Mesenchymal stem cell (in vitro differentiated cells and primary cell): ENCODE measurements at regions not wholly inside any gene's neighbourhood (a gene's known extent, or its start where the extent isn't known, plus 50 kb on each side); places are given as distances from the start of the nearest gene placed in this dataset.
"Not testable (repeated sequence)": the region's sequence is repeated elsewhere in the genome, so short reads cannot be mapped to it uniquely, and the experiment has no call there.

ENCODE experiments used
- DNase-seq: peaks from one replicate; pipeline ENCODE4 v3.0.0-alpha.2; 2013
- H2AFZ ChIP-seq: one replicate; pipeline ENCODE4 v1.6.1; 2013; ENCODE audit warnings: low read depth, mild to moderate bottlenecking, control low read depth, inconsistent platforms, low read length, moderate library complexity
- H2AK5ac ChIP-seq: 2 replicates; pipeline ENCODE4 v1.6.1; 2013; ENCODE audit warnings: low read length, moderate library complexity, mild to moderate bottlenecking, inconsistent platforms; ENCODE audit not compliant: severe bottlenecking
- H2BK120ac ChIP-seq: one replicate; pipeline ENCODE4 v1.6.1; 2013; ENCODE audit warnings: low read depth, mild to moderate bottlenecking, inconsistent platforms, low read length, moderate library complexity
- H2BK12ac ChIP-seq, 2 experiments: one replicate each; pipeline ENCODE4 v1.6.1; 2013; ENCODE audit warnings: inconsistent platforms in 2 of 2, low read length in 2 of 2, mild to moderate bottlenecking in 2 of 2, moderate library complexity in 2 of 2, control low read depth in 1 of 2
- H2BK15ac ChIP-seq: one replicate; pipeline ENCODE4 v1.6.1; 2013; ENCODE audit warnings: mild to moderate bottlenecking, low read depth, inconsistent platforms; ENCODE audit not compliant: poor library complexity, severe bottlenecking
- H2BK5ac ChIP-seq: 2 replicates; pipeline ENCODE4 v1.6.1; 2013; ENCODE audit warnings: low read depth, mild to moderate bottlenecking, low read length, control low read depth, inconsistent platforms; ENCODE audit not compliant: poor library complexity, severe bottlenecking
- H3K14ac ChIP-seq, 2 experiments: one replicate each; pipeline ENCODE4 v1.6.1; 2013; ENCODE audit warnings: inconsistent platforms in 2 of 2, low read length in 2 of 2, control low read depth in 1 of 2, mild to moderate bottlenecking in 1 of 2, moderate library complexity in 1 of 2
- H3K18ac ChIP-seq, 2 experiments: one replicate each; pipeline ENCODE4 v1.6.1; 2013; ENCODE audit warnings: inconsistent platforms in 2 of 2, low read length in 2 of 2, control low read depth in 1 of 2, low read depth in 1 of 2, mild to moderate bottlenecking in 1 of 2
- H3K23ac ChIP-seq, 2 experiments: one replicate each; pipeline ENCODE4 v1.6.1; 2013; ENCODE audit warnings: inconsistent platforms in 2 of 2, low read length in 2 of 2, mild to moderate bottlenecking in 2 of 2, moderate library complexity in 2 of 2, control low read depth in 1 of 2
- H3K27ac ChIP-seq: 2 replicates; pipeline ENCODE4 v1.5.1; 2013; ENCODE audit warnings: mild to moderate bottlenecking, moderate library complexity, low read length, control low read depth, inconsistent platforms; ENCODE audit not compliant: poor library complexity, severe bottlenecking
- H3K27me3 ChIP-seq, 2 experiments: 2 replicates each; pipeline versions ENCODE4 v1.6.1 to v1.7.0; 2013; ENCODE audit warnings: low read length in 2 of 2, mild to moderate bottlenecking in 2 of 2, moderate library complexity in 2 of 2, control low read depth in 1 of 2, inconsistent platforms in 1 of 2; ENCODE audit not compliant: control insufficient read depth in 1 of 2, insufficient read depth in 1 of 2
- H3K36me3 ChIP-seq, 2 experiments: 2 replicates each; pipeline versions ENCODE4 v1.6.1 to v1.7.0; 2013; ENCODE audit warnings: low read length in 2 of 2, control low read depth in 1 of 2, inconsistent platforms in 1 of 2, low read depth in 1 of 2, mild to moderate bottlenecking in 1 of 2; ENCODE audit not compliant: insufficient read depth in 2 of 2, control insufficient read depth in 1 of 2
- H3K4ac ChIP-seq, 2 experiments: one replicate each; pipeline ENCODE4 v1.6.1; 2013; ENCODE audit warnings: inconsistent platforms in 2 of 2, low read length in 2 of 2, mild to moderate bottlenecking in 2 of 2, moderate library complexity in 2 of 2, control low read depth in 1 of 2, low read depth in 1 of 2
- H3K4me1 ChIP-seq: 2 replicates; pipeline ENCODE4 v1.6.1; 2013; ENCODE audit warnings: low read depth, low read length, control low read depth; ENCODE audit not compliant: control insufficient read depth, insufficient read depth
- H3K4me2 ChIP-seq: 2 replicates; pipeline ENCODE4 v1.6.1; 2013; ENCODE audit warnings: low read length, mild to moderate bottlenecking, inconsistent platforms; ENCODE audit not compliant: poor library complexity, severe bottlenecking
- H3K4me3 ChIP-seq, 2 experiments: 2 replicates each; pipeline versions ENCODE4 v1.5.1 to v1.7.0; 2013; ENCODE audit warnings: low read length in 2 of 2, mild to moderate bottlenecking in 2 of 2, control low read depth in 1 of 2, low read depth in 1 of 2; ENCODE audit not compliant: insufficient read depth in 1 of 2
- H3K79me1 ChIP-seq: replicated peaks from 2 replicates; pipeline ENCODE4 v1.6.1; 2013; ENCODE audit warnings: mild to moderate bottlenecking, control low read depth, low read length, inconsistent platforms; ENCODE audit not compliant: poor library complexity, severe bottlenecking
- H3K9ac ChIP-seq: 2 replicates; pipeline ENCODE4 v1.7.0; 2013; ENCODE audit warnings: mild to moderate bottlenecking, low read length, moderate library complexity
- H3K9me3 ChIP-seq: 2 replicates; pipeline ENCODE4 v1.7.0; 2013; ENCODE audit warnings: mild to moderate bottlenecking, low read length; ENCODE audit not compliant: control insufficient read depth
- H4K8ac ChIP-seq: one replicate; pipeline ENCODE4 v1.6.1; 2013; ENCODE audit warnings: inconsistent platforms, mild to moderate bottlenecking, low read length, moderate library complexity
- H4K91ac ChIP-seq: one replicate; pipeline ENCODE4 v1.6.1; 2013; ENCODE audit warnings: mild to moderate bottlenecking, low read length, inconsistent platforms
- WGBS: methylation state at CpG from one replicate; pipeline ENCODE4 v1.1.7; 2013; ENCODE audit warnings: mixed read lengths; 5-methylcytosine and 5-hydroxymethylcytosine counted together

GRCh38 chr12:131206630-131207299 lies 253.1 kb downstream of the ADGRD1 start:
- H3K4me2 ChIP-seq, H2AK5ac ChIP-seq, H4K91ac ChIP-seq, H2BK12ac ChIP-seq, H3K14ac ChIP-seq, DNase-seq, H3K4ac ChIP-seq, H2BK120ac ChIP-seq, H3K27me3 ChIP-seq, H3K4me1 ChIP-seq, H2BK5ac ChIP-seq, H4K8ac ChIP-seq, H3K36me3 ChIP-seq, H3K79me1 ChIP-seq, H3K9ac ChIP-seq, H3K27ac ChIP-seq, H3K18ac ChIP-seq, H3K23ac ChIP-seq, H2AFZ ChIP-seq, H3K9me3 ChIP-seq, H3K4me3 ChIP-seq, H2BK15ac ChIP-seq: not testable (repeated sequence)
- WGBS, result 100% methylated on average over 5 of the region's 19 CpGs

- not testable (repeated sequence) for H3K36me3 ChIP-seq, H3K4me1 ChIP-seq, DNase-seq, H3K27ac ChIP-seq, H3K4me2 ChIP-seq, H3K23ac ChIP-seq, H3K14ac ChIP-seq, H3K9ac ChIP-seq, H4K8ac ChIP-seq, H3K4me3 ChIP-seq, H3K27me3 ChIP-seq, H3K4ac ChIP-seq, H2BK15ac ChIP-seq, H2BK12ac ChIP-seq, H3K9me3 ChIP-seq, H2BK5ac ChIP-seq, H3K79me1 ChIP-seq, H2AFZ ChIP-seq, H2AK5ac ChIP-seq, H4K91ac ChIP-seq, H2BK120ac ChIP-seq, H3K18ac ChIP-seq
- WGBS, result 85% methylated on average over 5 of the region's 12 CpGs
Observed at GRCh38 chr12:131207300-131207660, 253.6 kb downstream of the ADGRD1 start.

DNA sequence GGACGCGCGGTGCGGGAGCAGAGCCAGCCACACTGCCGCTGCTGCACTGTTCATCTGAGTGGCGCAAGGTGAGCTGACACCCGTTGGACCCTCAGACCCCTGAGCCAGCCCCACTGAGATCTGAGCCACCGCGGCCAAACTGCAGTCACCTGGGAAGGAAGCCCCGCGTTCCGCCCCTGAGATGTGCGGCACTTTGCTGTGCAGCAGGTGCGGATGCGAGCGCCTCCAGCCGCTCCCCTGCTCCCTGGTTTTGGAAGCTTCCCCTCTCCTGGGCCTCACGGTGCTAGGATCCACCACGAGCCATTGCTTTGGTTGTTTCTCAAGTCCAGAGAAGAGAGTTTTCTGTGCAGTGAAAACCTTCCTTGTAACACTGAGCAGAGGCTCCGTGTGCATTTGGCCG lies 254.1 kb downstream of the ADGRD1 start:
- not testable (repeated sequence) for H3K18ac ChIP-seq, H2AK5ac ChIP-seq, H3K9me3 ChIP-seq, H3K4ac ChIP-seq, H3K9ac ChIP-seq, H3K27ac ChIP-seq, H3K79me1 ChIP-seq, H3K4me1 ChIP-seq, H4K8ac ChIP-seq, H2BK5ac ChIP-seq, H2BK12ac ChIP-seq, H2AFZ ChIP-seq, H2BK120ac ChIP-seq, H3K4me3 ChIP-seq, H2BK15ac ChIP-seq, DNase-seq, H4K91ac ChIP-seq, H3K36me3 ChIP-seq, H3K14ac ChIP-seq, H3K23ac ChIP-seq, H3K27me3 ChIP-seq, H3K4me2 ChIP-seq
- WGBS, result 94% methylated on average over 6 of the region's 21 CpGs

DNA sequence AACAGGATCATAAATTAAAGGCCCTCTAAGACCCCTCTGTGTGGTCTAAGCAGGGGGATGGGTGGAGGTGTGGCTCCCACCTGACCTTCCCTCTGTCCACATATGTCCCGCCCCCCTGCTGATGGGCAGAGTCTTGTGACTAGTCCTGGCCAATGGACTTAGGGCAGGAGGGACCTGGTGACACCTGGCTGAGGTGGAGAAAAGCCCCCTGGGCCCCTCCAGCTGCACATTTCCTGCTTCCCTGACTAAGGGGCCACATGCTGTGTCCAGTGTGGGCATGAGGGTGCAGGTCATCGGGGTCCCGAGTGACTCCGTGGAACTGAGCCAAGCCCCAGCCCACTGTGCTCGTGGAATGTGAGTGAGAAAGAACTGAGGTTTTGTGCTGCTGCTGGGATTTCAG lies 254.7 kb downstream of the ADGRD1 start:
- H3K4me1 ChIP-seq, result no peaks in the 10 kb centered on the region
- no peak overlapping the region for H3K18ac ChIP-seq
- no peak overlapping the region for H3K4ac ChIP-seq
- no peak overlapping the region for H2BK12ac ChIP-seq
- no peak overlapping the region for H3K27ac ChIP-seq
- no peak overlapping the region for H3K4me2 ChIP-seq
- H3K79me1 ChIP-seq, result no peaks in the 10 kb centered on the region
- H3K36me3 ChIP-seq, result no peaks in the 10 kb centered on the region
- no peak overlapping the region for H3K14ac ChIP-seq
- H2BK120ac ChIP-seq, result no peak overlapping the region
- no peak overlapping the region for H3K4me3 ChIP-seq
- no peaks in the 10 kb centered on the region for H3K9me3 ChIP-seq
- H2BK15ac ChIP-seq, result no peak overlapping the region
- WGBS, result 71% methylated on average over 5 of the region's 5 CpGs
- H2AK5ac ChIP-seq, result no peak overlapping the region
- H2BK5ac ChIP-seq, result no peak overlapping the region
- no peak overlapping the region for H4K8ac ChIP-seq
- no peak for DNase-seq
- no peak overlapping the region for H3K9ac ChIP-seq
- H3K23ac ChIP-seq, result no peak overlapping the region
- no peak overlapping the region for H4K91ac ChIP-seq
- H2AFZ ChIP-seq, result no peak overlapping the region
- H3K27me3 ChIP-seq, result peaks cover 0 to 3% of the 10 kb centered on the region in 2 experiments
